Mammary epithelial cell (primary cell): ENCODE measurements at regions not wholly inside any gene's neighbourhood (a gene's known extent, or its start where the extent isn't known, plus 50 kb on each side); places are given as distances from the start of the nearest gene placed in this dataset.

Experiments used
- EZH2 ChIP-seq: IDR thresholded peaks from 2 replicates; pipeline ENCODE4 v1.6.1; 2012; ENCODE audit warnings: low read length, inconsistent platforms, borderline replicate concordance
- TF ChIP-seq, protein P1 (sequence below), 2 donors: IDR thresholded peaks in 1 of 2; conservative IDR thresholded peaks in 1 of 2; 2 replicates each; pipeline ENCODE4 v1.5.1; 2011 to 2012; ENCODE audit warnings: inconsistent platforms in 2 of 2, low read length in 2 of 2, mild to moderate bottlenecking in 2 of 2, control low read depth in 1 of 2, low read depth in 1 of 2; ENCODE audit not compliant: insufficient read depth in 1 of 2; ENCODE audit errors: extremely low read depth in 1 of 2

DNA sequence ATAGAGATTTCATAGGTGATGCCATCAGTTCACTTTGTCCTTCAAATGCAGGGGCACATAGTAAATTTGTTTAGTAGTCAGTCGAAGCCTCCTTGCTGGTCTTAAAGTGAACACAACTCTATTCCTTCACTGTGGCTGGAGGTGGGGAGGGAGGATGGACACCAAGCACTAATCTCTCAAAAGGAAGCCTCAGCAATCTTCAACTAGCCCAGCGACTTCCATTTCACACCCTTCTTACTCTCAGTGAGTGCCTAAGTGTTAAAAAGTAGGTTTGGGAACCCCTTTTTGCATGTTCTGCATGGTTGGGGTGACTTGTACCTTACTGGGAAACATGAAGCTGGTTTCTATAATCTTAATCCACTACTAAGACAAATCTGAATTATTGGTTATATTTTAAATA lies 96.0 kb upstream of the GUCY1A1 start:
- TF ChIP-seq, protein P1, sequence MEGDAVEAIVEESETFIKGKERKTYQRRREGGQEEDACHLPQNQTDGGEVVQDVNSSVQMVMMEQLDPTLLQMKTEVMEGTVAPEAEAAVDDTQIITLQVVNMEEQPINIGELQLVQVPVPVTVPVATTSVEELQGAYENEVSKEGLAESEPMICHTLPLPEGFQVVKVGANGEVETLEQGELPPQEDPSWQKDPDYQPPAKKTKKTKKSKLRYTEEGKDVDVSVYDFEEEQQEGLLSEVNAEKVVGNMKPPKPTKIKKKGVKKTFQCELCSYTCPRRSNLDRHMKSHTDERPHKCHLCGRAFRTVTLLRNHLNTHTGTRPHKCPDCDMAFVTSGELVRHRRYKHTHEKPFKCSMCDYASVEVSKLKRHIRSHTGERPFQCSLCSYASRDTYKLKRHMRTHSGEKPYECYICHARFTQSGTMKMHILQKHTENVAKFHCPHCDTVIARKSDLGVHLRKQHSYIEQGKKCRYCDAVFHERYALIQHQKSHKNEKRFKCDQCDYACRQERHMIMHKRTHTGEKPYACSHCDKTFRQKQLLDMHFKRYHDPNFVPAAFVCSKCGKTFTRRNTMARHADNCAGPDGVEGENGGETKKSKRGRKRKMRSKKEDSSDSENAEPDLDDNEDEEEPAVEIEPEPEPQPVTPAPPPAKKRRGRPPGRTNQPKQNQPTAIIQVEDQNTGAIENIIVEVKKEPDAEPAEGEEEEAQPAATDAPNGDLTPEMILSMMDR (conservative IDR thresholded peaks at IDR 0.05 in 1 of 2, IDR thresholded peaks at IDR 0.05 in 1 of 2; ENCODE audit: extremely low read depth in 1 of 2, insufficient read depth in 1 of 2, low read depth in 1 of 2, low read length in 2 of 2): no peak
- TF ChIP-seq EZH2: no peak
